H9 (cell line): ENCODE measurements at regions not wholly inside any gene's neighbourhood (a gene's known extent, or its start where the extent isn't known, plus 50 kb on each side); places are given as distances from the start of the nearest gene placed in this dataset.

Experiments
- DNase-seq: peaks from one replicate; pipeline ENCODE4 v3.0.0-alpha.2; 2017
- H2AFZ ChIP-seq: one replicate; pipeline ENCODE4 v1.6.1; 2013; ENCODE audit warnings: mild to moderate bottlenecking, low read length, control low read depth, moderate library complexity
- H2AK5ac ChIP-seq: 2 replicates; pipeline ENCODE4 v1.6.1; 2013; ENCODE audit warnings: low read length, control low read depth, mixed read lengths; ENCODE audit not compliant: insufficient read length
- H2BK120ac ChIP-seq: one replicate; pipeline ENCODE4 v1.6.1; 2013; ENCODE audit warnings: low read depth, mild to moderate bottlenecking, low read length, control low read depth, inconsistent platforms; ENCODE audit not compliant: poor library complexity, severe bottlenecking
- H2BK12ac ChIP-seq: 2 replicates; pipeline ENCODE4 v1.6.1; 2013; ENCODE audit warnings: low read length, control low read depth, mixed read lengths, low read depth; ENCODE audit not compliant: insufficient read length
- H2BK15ac ChIP-seq: 2 replicates; pipeline ENCODE4 v1.6.1; 2013; ENCODE audit warnings: low read depth, low read length, control low read depth
- H2BK20ac ChIP-seq: one replicate; pipeline ENCODE4 v1.6.1; 2013; ENCODE audit warnings: low read depth, mild to moderate bottlenecking, low read length, control low read depth, inconsistent platforms; ENCODE audit not compliant: poor library complexity, severe bottlenecking
- H2BK5ac ChIP-seq: 2 replicates; pipeline ENCODE4 v1.6.1; 2013; ENCODE audit warnings: low read length, control low read depth, mixed read lengths; ENCODE audit not compliant: insufficient read length
- H3K14ac ChIP-seq: 2 replicates; pipeline ENCODE4 v1.6.1; 2013; ENCODE audit warnings: low read length, control low read depth; ENCODE audit not compliant: insufficient read depth
- H3K18ac ChIP-seq: 2 replicates; pipeline ENCODE4 v1.6.1; 2013; ENCODE audit warnings: low read depth, mild to moderate bottlenecking, mixed read lengths, low read length, control low read depth; ENCODE audit not compliant: insufficient read length
- H3K23ac ChIP-seq: 2 replicates; pipeline ENCODE4 v1.6.1; 2013; ENCODE audit warnings: low read length, control low read depth, mixed read lengths, low read depth; ENCODE audit not compliant: insufficient read length
- H3K23me2 ChIP-seq: 2 replicates; pipeline ENCODE4 v1.6.1; 2013; ENCODE audit warnings: low read depth, mild to moderate bottlenecking, mixed read lengths, low read length, control low read depth; ENCODE audit not compliant: insufficient read length, poor library complexity, severe bottlenecking
- H3K27ac ChIP-seq: 2 replicates; pipeline ENCODE4 v1.5.1; 2013; ENCODE audit warnings: low read length, control low read depth, mixed read lengths, low read depth; ENCODE audit not compliant: insufficient read length
- H3K27me3 ChIP-seq: 2 replicates; pipeline ENCODE4 v1.6.1; 2013; ENCODE audit warnings: low read length, control low read depth, inconsistent platforms; ENCODE audit not compliant: insufficient read depth
- H3K4ac ChIP-seq: 2 replicates; pipeline ENCODE4 v1.6.1; 2013; ENCODE audit warnings: low read depth, mild to moderate bottlenecking, control low read depth, inconsistent platforms, low read length, moderate library complexity
- H3K4me1 ChIP-seq: 2 replicates; pipeline ENCODE4 v1.6.1; 2013; ENCODE audit warnings: low read length, control low read depth, inconsistent platforms; ENCODE audit not compliant: insufficient read depth
- H3K4me2 ChIP-seq: 2 replicates; pipeline ENCODE4 v1.6.1; 2013; ENCODE audit warnings: low read length, control low read depth, mixed read lengths; ENCODE audit not compliant: insufficient read length, insufficient read depth
- H3K56ac ChIP-seq: 2 replicates; pipeline ENCODE4 v1.6.1; 2013; ENCODE audit warnings: low read depth, mild to moderate bottlenecking, mixed read lengths, low read length, control low read depth; ENCODE audit not compliant: insufficient read length
- H3K79me1 ChIP-seq: 2 replicates; pipeline ENCODE4 v1.6.1; 2013; ENCODE audit warnings: low read depth, mild to moderate bottlenecking, moderate library complexity, low read length, control low read depth, inconsistent platforms; ENCODE audit not compliant: insufficient read depth, poor library complexity, severe bottlenecking
- H3K79me2 ChIP-seq: 2 replicates; pipeline ENCODE4 v1.6.1; 2013; ENCODE audit warnings: low read length, control low read depth, inconsistent platforms; ENCODE audit not compliant: insufficient read depth
- H3K9ac ChIP-seq: 2 replicates; pipeline ENCODE4 v1.6.1; 2013; ENCODE audit warnings: low read length, control low read depth, mixed read lengths; ENCODE audit not compliant: insufficient read length; ENCODE audit errors: extremely low read depth
- H3K9me3 ChIP-seq: one replicate; pipeline ENCODE4 v1.6.1; 2013; ENCODE audit warnings: low read depth, low read length, inconsistent platforms; ENCODE audit not compliant: control insufficient read depth
- H3T11ph ChIP-seq: one replicate; pipeline ENCODE4 v1.6.1; 2013; ENCODE audit warnings: mild to moderate bottlenecking, low read length, control low read depth, inconsistent platforms
- H4K20me1 ChIP-seq: one replicate; pipeline ENCODE4 v1.6.1; 2013; ENCODE audit not compliant: control insufficient read depth, insufficient read length, insufficient read depth
- H4K5ac ChIP-seq: 2 replicates; pipeline ENCODE4 v1.6.1; 2013; ENCODE audit warnings: low read depth, mild to moderate bottlenecking, mixed read lengths, low read length, control low read depth; ENCODE audit not compliant: insufficient read length
- H4K8ac ChIP-seq: replicated peaks from 2 replicates; pipeline ENCODE4 v1.6.1; 2013; ENCODE audit warnings: low read length, control low read depth, mixed read lengths, low read depth; ENCODE audit not compliant: insufficient read length
- H4K91ac ChIP-seq: 2 replicates; pipeline ENCODE4 v1.6.1; 2013; ENCODE audit warnings: low read depth, mild to moderate bottlenecking, moderate library complexity, mixed read lengths, low read length, control low read depth; ENCODE audit not compliant: insufficient read length
- H3K27ac Mint-ChIP-seq, 3 experiments: 2 replicates in 2 of 3; 3 replicates in 1 of 3; pipeline ENCODE4 v1.8.0; 2020 to 2021; ENCODE audit warnings: mixed read lengths in 3 of 3, mild to moderate bottlenecking in 1 of 3, moderate library complexity in 1 of 3
- H3K27me3 Mint-ChIP-seq: 2 replicates; pipeline ENCODE4 v1.8.0; 2021; ENCODE audit warnings: low read depth, mild to moderate bottlenecking, moderate library complexity, mixed read lengths
- H3K36me3 Mint-ChIP-seq, 3 experiments: 2 replicates in 2 of 3; 3 replicates in 1 of 3; pipeline ENCODE4 v1.8.0; 2020 to 2021; ENCODE audit warnings: low read depth in 3 of 3, mixed read lengths in 3 of 3; ENCODE audit not compliant: insufficient read depth in 1 of 3
- H3K4me1 Mint-ChIP-seq, 2 experiments: 2 replicates each; pipeline ENCODE4 v1.8.0; 2020; ENCODE audit warnings: mixed read lengths in 2 of 2
- H3K4me3 Mint-ChIP-seq, 2 experiments: 2 replicates in 1 of 2; 3 replicates in 1 of 2; pipeline ENCODE4 v1.8.0; 2020 to 2021; ENCODE audit warnings: mild to moderate bottlenecking in 2 of 2, mixed read lengths in 2 of 2, moderate library complexity in 1 of 2
- H3K9me3 Mint-ChIP-seq, 2 experiments: 2 replicates in 1 of 2; 3 replicates in 1 of 2; pipeline ENCODE4 v1.8.0; 2020; ENCODE audit warnings: mild to moderate bottlenecking in 2 of 2, mixed read lengths in 2 of 2, moderate library complexity in 1 of 2
- CTCF ChIP-seq: fragments of 200-600 bp; sonication (generic); conservative IDR thresholded peaks from 3 replicates; pipeline ENCODE4 v1.8.0; 2021; ENCODE audit warnings: antibody characterized with exemption, mild to moderate bottlenecking
- WGBS: extraction: QIAGEN DNeasy Blood & Tissue Kit; methylation state at CpG from one replicate; pipeline ENCODE4 v1.1.7; 2013; ENCODE audit warnings: missing lambda C conversion rate, low lambda C conversion rate, mixed read lengths; ENCODE audit not compliant: insufficient read length; ENCODE audit errors: extremely low coverage; 5-methylcytosine and 5-hydroxymethylcytosine counted together

- H3K9me3 Mint-ChIP-seq: no peaks in the 10 kb centered on the region
- peak; percentile 84 for DNase-seq
- Histone ChIP-seq H3K79me1 (no peaks in the 10 kb centered on the region), H2BK5ac (no peak overlapping the region), H3K4me1 (no peaks in the 10 kb centered on the region), H3K4ac (no peak overlapping the region), H3K9ac (no peak overlapping the region), H2BK120ac (no peak overlapping the region), H4K91ac (no peak overlapping the region), H3K27me3 (no peaks in the 10 kb centered on the region), H2BK12ac (no peak overlapping the region), H3K56ac (no peak overlapping the region), H3K79me2 (no peaks in the 10 kb centered on the region), H3K18ac (no peak overlapping the region), H4K5ac (no peak overlapping the region), H3K27ac (no peak overlapping the region), H2BK15ac (no peak overlapping the region), H2AK5ac (no peak overlapping the region), H3K23me2 (no peaks in the 10 kb centered on the region), H3K23ac (no peak overlapping the region), H3K4me2 (no peak overlapping the region), H3T11ph (no peak overlapping the region), H3K9me3 (no peaks in the 10 kb centered on the region), H2BK20ac (no peak overlapping the region), H4K8ac (no peak overlapping the region), H2AFZ (no peak overlapping the region), H4K20me1 (no peaks in the 10 kb centered on the region), H3K14ac (no peak overlapping the region)
- no peaks in the 10 kb centered on the region for H3K4me1 Mint-ChIP-seq
- peak; percentile 89 for TF ChIP-seq CTCF
- no peak overlapping the region for H3K4me3 Mint-ChIP-seq
- H3K36me3 Mint-ChIP-seq: no peaks in the 10 kb centered on the region
- whole genome bisulfite sequencing: no CpG with 5 or more reads among the region's 3 CpGs
- H3K27ac Mint-ChIP-seq: no peak overlapping the region
- H3K27me3 Mint-ChIP-seq: peaks cover 10% of the 10 kb centered on the region
These were observed 411.0 kb upstream of the GYPC start for GRCh38 chr2:126244937-126245336.
